HG02759 (cell line): ENCODE measurements at regions not wholly inside any gene's neighbourhood (a gene's known extent, or its start where the extent isn't known, plus 50 kb on each side); places are given as distances from the start of the nearest gene placed in this dataset.
A peak's percentile ranks its signal among the peaks of the same experiment; 100 is the strongest.

Experiments used
- ATAC-seq: cut with Tn5 transposase; IDR thresholded peaks from one replicate; pipeline ENCODE4 v1.9.1; 2021; ENCODE audit warnings: mild to moderate bottlenecking, moderate library complexity; ENCODE audit not compliant: unreplicated experiment

- no peak for ATAC-seq
Measured at GRCh38 chr17:13921841-13922776, 147.2 kb upstream of the COX10 start.

- ATAC-seq = no peak
Measured at GRCh38 chr17:13922885-13923284, 146.4 kb upstream of the COX10 start.

GRCh38 chr17:13925579-13925978 is 143.7 kb upstream of the COX10 start:
- no peak for ATAC-seq

GRCh38 chr17:13931111-13931526 is 138.2 kb upstream of the COX10 start:
- peak; percentile 43 for ATAC-seq

GRCh38 chr17:13931800-13932460 is 137.4 kb upstream of the COX10 start:
- no peak for ATAC-seq

- ATAC-seq = no peak
Measured at GRCh38 chr17:13933441-13934276, 135.6 kb upstream of the COX10 start.

GRCh38 chr17:13939222-13939621 is 130.1 kb upstream of the COX10 start:
- no peak for ATAC-seq

GRCh38 chr17:13940858-13941665 is 128.2 kb upstream of the COX10 start:
- no peak for ATAC-seq

- no peak for ATAC-seq
Measured at GRCh38 chr17:13941781-13942180, 127.5 kb upstream of the COX10 start.

- ATAC-seq = no peak
Measured at GRCh38 chr17:13943909-13944308, 125.4 kb upstream of the COX10 start.

- ATAC-seq = no peak
Measured at GRCh38 chr17:13947499-13947898, 121.8 kb upstream of the COX10 start.

GRCh38 chr17:13952009-13952750 is 117.1 kb upstream of the COX10 start:
- ATAC-seq = no peak

GRCh38 chr17:13953841-13954240 is 115.5 kb upstream of the COX10 start:
- no peak for ATAC-seq

- no peak for ATAC-seq
Measured at GRCh38 chr17:13957636-13958035, 111.7 kb upstream of the COX10 start.

- no peak for ATAC-seq
Measured at GRCh38 chr17:13958773-13959172, 110.5 kb upstream of the COX10 start.

GRCh38 chr17:13961265-13961664 is 108.0 kb upstream of the COX10 start:
- ATAC-seq = no peak

GRCh38 chr17:13962716-13963240 is 106.5 kb upstream of the COX10 start:
- ATAC-seq = no peak

GRCh38 chr17:13967416-13967815 is 101.9 kb upstream of the COX10 start:
- ATAC-seq = no peak

- no peak for ATAC-seq
Measured at GRCh38 chr17:13970531-13970930, 98.8 kb upstream of the COX10 start.
